Activated T-cell treated with anti-CD3 and anti-CD28 coated beads, Interleukin-2, amount 50 U/mL, for 72 hours (primary cell): ENCODE measurements at regions not wholly inside any gene's neighbourhood (a gene's known extent, or its start where the extent isn't known, plus 50 kb on each side); places are given as distances from the start of the nearest gene placed in this dataset.
"Not testable (repeated sequence)": the region's sequence is repeated elsewhere in the genome, so short reads cannot be mapped to it uniquely, and the experiment has no call there.

Source experiments
- ATAC-seq, 2 donors: fragments of 150-1000 bp; cut with Tn5 transposase; replicated peaks in 1 of 2; 2 replicates each; pipeline ENCODE4 v1.10.0; 2021; ENCODE audit warnings: moderate library complexity in 2 of 2, mild to moderate bottlenecking in 1 of 2
- DNase-seq, 2 donors: peaks; one replicate each; pipeline ENCODE4 v3.0.0; 2021 to 2022; ENCODE audit warnings: mixed read lengths in 1 of 2
- H3K27ac Mint-ChIP-seq: one replicate; pipeline ENCODE4 v1.8.0; 2022; ENCODE audit warnings: mild to moderate bottlenecking, moderate library complexity, mixed read lengths
- H3K27me3 Mint-ChIP-seq: one replicate; pipeline ENCODE4 v1.8.0; 2022; ENCODE audit warnings: low read depth, mixed read lengths
- H3K36me3 Mint-ChIP-seq, 2 donors: one replicate each; pipeline ENCODE4 v1.8.0; 2022; ENCODE audit warnings: mixed read lengths in 2 of 2, mild to moderate bottlenecking in 1 of 2; ENCODE audit not compliant: insufficient read depth in 2 of 2
- H3K4me1 Mint-ChIP-seq: one replicate; pipeline ENCODE4 v1.8.0; 2022; ENCODE audit warnings: low read depth, mixed read lengths
- H3K4me3 Mint-ChIP-seq, 2 donors: one replicate each; pipeline ENCODE4 v1.8.0; 2022; ENCODE audit warnings: mild to moderate bottlenecking in 2 of 2, mixed read lengths in 2 of 2, moderate library complexity in 2 of 2
- H3K9me3 Mint-ChIP-seq, 2 donors: one replicate each; pipeline ENCODE4 v1.8.0; 2022; ENCODE audit warnings: mixed read lengths in 2 of 2

GRCh38 chr13:66207610-66208009 lies 1022.5 kb downstream of the PCDH9 start:
- no peaks in the 10 kb centered on the region for H3K27me3 Mint-ChIP-seq
- peaks cover 6 to 8% of the 10 kb centered on the region in 2 donors for H3K9me3 Mint-ChIP-seq
- DNase-seq (no peak), ATAC-seq (no peak)
- no peak overlapping the region for H3K4me3 Mint-ChIP-seq
- peaks cover 0 to 1% of the 10 kb centered on the region in 2 donors for H3K36me3 Mint-ChIP-seq
- no peak overlapping the region for H3K27ac Mint-ChIP-seq
- H3K4me1 Mint-ChIP-seq: no peaks in the 10 kb centered on the region

- H3K4me3 Mint-ChIP-seq: no peak overlapping the region
- DNase-seq: no peak
- H3K27me3 Mint-ChIP-seq: no peaks in the 10 kb centered on the region
- no peaks in the 10 kb centered on the region for H3K4me1 Mint-ChIP-seq
- ATAC-seq: no peak
- no peak overlapping the region for H3K27ac Mint-ChIP-seq
- peaks cover 3 to 5% of the 10 kb centered on the region in 2 donors for H3K9me3 Mint-ChIP-seq
- H3K36me3 Mint-ChIP-seq: peaks cover 0 to 1% of the 10 kb centered on the region in 2 donors
Measured at GRCh38 chr13:66205807-66206206, 1024.3 kb downstream of the PCDH9 start.

GRCh38 chr13:66200555-66200954 lies 1029.6 kb downstream of the PCDH9 start:
- H3K36me3 Mint-ChIP-seq: no peaks in the 10 kb centered on the region
- H3K4me3 Mint-ChIP-seq: no peak overlapping the region
- no peak overlapping the region for H3K27ac Mint-ChIP-seq
- H3K9me3 Mint-ChIP-seq: peaks cover 2 to 8% of the 10 kb centered on the region in 2 donors
- no peaks in the 10 kb centered on the region for H3K4me1 Mint-ChIP-seq
- no peaks in the 10 kb centered on the region for H3K27me3 Mint-ChIP-seq
- DNase-seq (no peak), ATAC-seq (no peak)

DNA sequence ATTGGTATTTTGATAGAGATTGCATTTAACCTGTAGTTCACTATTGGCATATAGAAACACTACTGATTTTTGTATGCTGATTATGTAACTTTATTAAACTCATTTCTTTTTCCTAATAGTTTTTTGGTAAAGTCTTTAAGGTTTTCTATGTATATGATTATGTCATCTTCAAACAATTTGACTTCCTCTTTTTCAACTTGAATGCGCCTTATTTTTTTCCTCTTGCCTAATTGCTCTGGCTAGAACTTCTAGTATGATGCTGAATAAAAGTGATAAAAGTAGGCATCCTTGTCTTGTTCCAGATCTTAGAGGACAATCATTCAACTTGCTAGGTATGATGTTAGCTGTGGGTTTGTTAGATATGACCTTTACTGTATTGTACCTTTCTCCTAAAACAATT lies 1034.9 kb downstream of the PCDH9 start:
- DNase-seq (no peak), ATAC-seq (no peak)
- peaks cover 3 to 5% of the 10 kb centered on the region in 2 donors for H3K9me3 Mint-ChIP-seq
- H3K4me3 Mint-ChIP-seq: no peak overlapping the region
- no peaks in the 10 kb centered on the region for H3K36me3 Mint-ChIP-seq
- H3K27me3 Mint-ChIP-seq: no peaks in the 10 kb centered on the region
- H3K27ac Mint-ChIP-seq: no peak overlapping the region
- no peaks in the 10 kb centered on the region for H3K4me1 Mint-ChIP-seq

DNA sequence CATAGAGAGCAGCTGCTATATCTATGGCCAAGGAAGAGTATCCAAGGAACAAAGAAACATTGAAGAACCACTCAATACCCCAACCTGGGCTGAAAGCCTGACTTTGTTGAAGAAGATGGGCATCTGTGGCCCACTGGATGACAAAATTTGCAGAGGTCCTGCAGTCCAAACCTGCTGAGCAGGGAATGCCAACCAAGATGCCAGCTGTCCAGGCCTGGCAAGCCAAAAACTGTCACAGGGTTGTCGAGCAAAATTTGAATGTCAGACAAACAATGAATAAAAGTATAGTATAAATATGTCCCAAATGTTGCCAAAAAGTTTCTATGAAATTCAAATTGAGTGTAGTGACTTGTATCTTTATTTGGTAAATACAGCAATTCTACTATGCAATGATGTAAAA lies 1040.2 kb downstream of the PCDH9 start:
- Mint-ChIP-seq H3K27ac (no peak overlapping the region), H3K9me3 (peaks cover 0 to 3% of the 10 kb centered on the region in 2 donors), H3K36me3 (no peaks in the 10 kb centered on the region), H3K4me1 (no peaks in the 10 kb centered on the region), H3K4me3 (no peak overlapping the region), H3K27me3 (no peaks in the 10 kb centered on the region)
- DNase-seq (no peak), ATAC-seq (no peak)

DNA sequence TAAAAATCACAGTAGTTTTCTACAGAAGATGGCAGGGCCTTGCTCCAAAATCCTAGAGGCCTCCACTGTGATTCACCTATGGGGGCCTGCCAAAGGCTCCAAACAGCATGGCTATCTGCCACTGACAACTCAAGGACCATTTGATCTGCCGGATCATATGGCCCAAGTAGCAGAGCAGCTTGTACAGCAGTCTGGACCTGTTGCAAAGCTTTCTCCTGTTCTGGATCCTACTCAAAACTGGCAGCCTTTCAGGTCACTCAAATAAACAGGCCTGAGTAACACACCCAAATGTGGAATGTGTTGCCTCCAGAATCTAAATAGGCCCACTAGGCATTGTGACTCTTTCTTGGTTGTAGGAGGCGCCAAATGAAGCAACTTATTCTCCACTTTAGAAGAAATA lies 1049.3 kb downstream of the PCDH9 start:
- DNase-seq: no peak
- H3K9me3 Mint-ChIP-seq: peaks cover 4 to 9% of the 10 kb centered on the region in 2 donors
- no peak overlapping the region for H3K27ac Mint-ChIP-seq
- H3K4me1 Mint-ChIP-seq: no peaks in the 10 kb centered on the region
- no peaks in the 10 kb centered on the region for H3K36me3 Mint-ChIP-seq
- no peak overlapping the region for H3K4me3 Mint-ChIP-seq
- ATAC-seq: no peak
- H3K27me3 Mint-ChIP-seq: no peaks in the 10 kb centered on the region

DNA sequence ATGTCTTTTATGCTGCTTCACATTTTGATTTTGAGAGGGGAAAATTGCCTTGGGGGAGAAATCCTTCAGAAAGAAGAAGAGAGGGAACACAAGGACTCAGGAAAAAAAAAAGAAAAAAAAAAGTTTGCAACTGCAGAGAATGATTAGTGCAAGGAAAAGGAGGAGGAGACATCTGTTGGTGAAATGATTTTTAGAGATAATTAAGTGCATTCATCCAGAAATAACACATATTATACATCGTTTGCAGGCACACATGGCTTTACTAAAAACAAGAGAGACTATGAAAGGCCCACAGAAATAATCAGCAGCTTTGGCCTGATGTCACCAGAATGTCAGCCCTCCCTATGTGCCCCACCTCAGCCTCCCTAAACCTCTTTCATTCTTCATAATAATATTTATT lies 1058.2 kb downstream of the PCDH9 start:
- Mint-ChIP-seq H3K27ac (no peak overlapping the region), H3K4me1 (no peaks in the 10 kb centered on the region), H3K36me3 (no peaks in the 10 kb centered on the region), H3K4me3 (no peak overlapping the region), H3K27me3 (no peaks in the 10 kb centered on the region), H3K9me3 (no peaks in the 10 kb centered on the region)
- DNase-seq (no peak), ATAC-seq (no peak)

DNA sequence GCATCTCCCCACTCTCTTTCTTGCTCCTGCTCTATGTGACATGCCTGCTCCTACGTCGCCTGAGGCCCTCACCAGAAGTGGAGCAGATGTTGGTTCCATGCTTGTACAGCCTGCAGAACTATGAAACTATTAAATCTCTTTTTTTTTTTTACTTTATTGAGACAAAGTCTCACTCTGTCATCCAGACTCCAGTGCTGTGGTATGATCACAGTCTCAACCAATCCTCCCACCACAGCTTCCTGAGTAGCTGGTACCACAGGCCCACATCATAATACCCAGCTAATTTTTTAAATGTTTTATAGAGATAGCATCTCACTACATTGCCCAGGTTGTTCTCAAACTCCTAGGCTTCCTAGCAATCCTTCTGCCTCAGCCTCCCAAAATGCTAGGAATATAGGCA lies 1067.7 kb downstream of the PCDH9 start:
- H3K27me3 Mint-ChIP-seq: no peaks in the 10 kb centered on the region
- DNase-seq: no peak
- no peaks in the 10 kb centered on the region for H3K4me1 Mint-ChIP-seq
- no peak overlapping the region for H3K4me3 Mint-ChIP-seq
- peaks cover 0 to 1% of the 10 kb centered on the region in 2 donors for H3K9me3 Mint-ChIP-seq
- ATAC-seq: no peak
- H3K36me3 Mint-ChIP-seq: no peaks in the 10 kb centered on the region
- H3K27ac Mint-ChIP-seq: no peak overlapping the region

DNA sequence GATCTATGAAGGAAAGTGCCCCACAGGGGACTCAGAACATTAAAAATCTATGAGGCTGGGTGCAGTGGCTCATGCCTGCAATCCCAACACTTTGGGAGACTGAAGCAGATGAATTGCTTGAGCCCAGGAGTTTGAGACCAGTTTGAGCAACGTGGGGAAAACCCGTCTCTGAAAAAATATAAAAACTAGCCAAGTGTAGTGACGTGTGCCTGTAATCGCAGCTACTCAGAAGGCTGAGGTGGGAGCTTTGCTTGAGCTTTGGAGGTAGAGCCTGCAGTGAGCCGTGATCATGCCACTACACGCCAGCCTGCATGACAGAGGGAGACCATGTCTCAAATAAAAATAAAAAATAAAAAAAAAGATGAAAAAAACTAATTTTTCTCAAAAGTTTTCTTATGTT lies 1070.6 kb downstream of the PCDH9 start:
- Mint-ChIP-seq H3K4me3 (no peak overlapping the region), H3K4me1 (no peaks in the 10 kb centered on the region), H3K27ac (no peak overlapping the region), H3K36me3 (no peaks in the 10 kb centered on the region), H3K9me3 (peaks cover 0 to 1% of the 10 kb centered on the region in 2 donors), H3K27me3 (no peaks in the 10 kb centered on the region)
- ATAC-seq (no peak), DNase-seq (no peak)

DNA sequence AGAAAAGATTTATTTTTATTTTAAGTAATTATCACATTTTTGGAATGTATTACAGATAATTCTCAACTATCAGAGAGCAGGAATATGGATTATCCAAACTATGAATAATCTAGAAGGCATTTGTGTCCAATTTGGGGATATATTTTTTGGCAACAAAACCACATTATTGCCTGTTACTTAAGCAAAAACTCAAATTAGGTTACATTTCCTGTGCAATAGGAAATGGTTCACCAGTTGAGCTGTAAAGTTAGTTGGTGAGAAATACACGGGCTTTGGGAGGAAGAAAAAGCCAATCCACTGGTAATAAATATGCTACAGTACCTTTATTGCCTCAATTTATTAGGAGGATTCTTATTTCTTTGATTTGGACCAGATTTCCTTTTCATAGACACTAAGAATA lies 1075.2 kb downstream of the PCDH9 start:
- Mint-ChIP-seq H3K27ac (no peak overlapping the region), H3K9me3 (peaks cover 4 to 6% of the 10 kb centered on the region in 2 donors), H3K4me1 (no peaks in the 10 kb centered on the region), H3K36me3 (no peaks in the 10 kb centered on the region), H3K4me3 (no peak overlapping the region), H3K27me3 (no peaks in the 10 kb centered on the region)
- ATAC-seq: no peak
- no peak for DNase-seq

DNA sequence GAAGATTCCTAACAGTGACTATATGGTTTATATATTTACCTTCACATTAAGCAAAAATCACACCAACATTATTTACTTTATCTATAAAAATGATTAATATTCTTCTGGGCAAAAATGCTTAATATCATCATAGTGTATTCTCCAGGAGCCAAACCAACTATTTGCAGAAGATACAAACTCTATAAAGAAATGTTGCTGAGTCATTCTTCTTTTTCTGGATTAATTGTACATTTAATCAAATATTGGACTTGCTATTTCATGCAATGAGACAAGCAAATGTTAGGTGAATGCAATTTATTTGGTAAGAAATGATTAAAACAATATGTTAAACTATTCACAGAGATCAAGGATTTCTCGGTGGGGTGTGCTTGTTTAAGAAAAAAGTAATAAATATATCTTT lies 1075.8 kb downstream of the PCDH9 start:
- no peak for ATAC-seq
- peaks cover 4 to 6% of the 10 kb centered on the region in 2 donors for H3K9me3 Mint-ChIP-seq
- H3K27ac Mint-ChIP-seq: no peak overlapping the region
- H3K36me3 Mint-ChIP-seq: no peaks in the 10 kb centered on the region
- H3K4me3 Mint-ChIP-seq: no peak overlapping the region
- H3K27me3 Mint-ChIP-seq: no peaks in the 10 kb centered on the region
- no peaks in the 10 kb centered on the region for H3K4me1 Mint-ChIP-seq
- no peak for DNase-seq

GRCh38 chr13:66152596-66152995 lies 1077.5 kb downstream of the PCDH9 start:
- peaks cover 4 to 8% of the 10 kb centered on the region in 2 donors for H3K9me3 Mint-ChIP-seq
- no peaks in the 10 kb centered on the region for H3K27me3 Mint-ChIP-seq
- H3K36me3 Mint-ChIP-seq: no peaks in the 10 kb centered on the region
- ATAC-seq: no peak
- no peak for DNase-seq
- H3K27ac Mint-ChIP-seq: no peak overlapping the region
- H3K4me3 Mint-ChIP-seq: no peak overlapping the region
- H3K4me1 Mint-ChIP-seq: no peaks in the 10 kb centered on the region

- H3K9me3 Mint-ChIP-seq: peaks cover 6 to 13% of the 10 kb centered on the region in 2 donors
- not testable (repeated sequence) for DNase-seq, H3K27ac Mint-ChIP-seq, H3K27me3 Mint-ChIP-seq, H3K4me3 Mint-ChIP-seq, H3K36me3 Mint-ChIP-seq, ATAC-seq, H3K4me1 Mint-ChIP-seq
Measured at GRCh38 chr13:66144357-66144756, 1085.8 kb downstream of the PCDH9 start.

DNA sequence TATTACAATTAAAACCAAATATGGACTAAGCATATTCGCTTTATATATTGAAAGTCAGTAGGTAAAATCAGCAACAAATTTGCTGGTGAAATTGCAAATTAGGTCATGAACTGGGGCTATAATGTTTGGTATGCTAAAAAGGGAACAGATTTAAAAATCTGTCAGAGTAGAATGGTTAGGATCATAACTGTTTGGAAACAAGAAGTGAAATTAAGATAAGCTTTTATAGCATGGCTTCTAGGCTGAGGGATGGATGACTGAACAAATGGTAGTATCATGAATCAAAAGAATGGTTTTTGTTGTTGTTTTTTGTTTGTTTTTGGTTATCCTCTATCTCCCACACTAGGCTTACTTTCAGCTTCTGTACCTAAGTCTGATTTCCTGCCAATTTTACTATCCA lies 1090.4 kb downstream of the PCDH9 start:
- Mint-ChIP-seq H3K9me3 (peaks cover 1 to 15% of the 10 kb centered on the region in 2 donors), H3K4me1 (no peaks in the 10 kb centered on the region), H3K27me3 (no peaks in the 10 kb centered on the region), H3K36me3 (peaks cover 0 to 2% of the 10 kb centered on the region in 2 donors), H3K27ac (no peak overlapping the region), H3K4me3 (no peak overlapping the region)
- no peak for ATAC-seq
- DNase-seq: no peak
